OCI-LY7 (cell line): ENCODE measurements at regions not wholly inside any gene's neighbourhood (a gene's known extent, or its start where the extent isn't known, plus 50 kb on each side); places are given as distances from the start of the nearest gene placed in this dataset.

Source experiments
- BruUV-seq: library from RNA; stranded (reverse); fragments of 400-500 nt; replicated peaks from 2 replicates; lab custom pipeline; 2021; lab: Mats Ljungman, UMichigan
- CTCF ChIA-PET: fragments of 300-600 bp; sonication (Branson Sonifier 250); formaldehyde crosslinking; loops from one replicate; lab custom pipeline; 2022; ENCODE audit warnings: antibody characterized with exemption; ENCODE audit not compliant: unreplicated experiment; lab: Charles Lee
- POLR2A ChIA-PET: fragments of 300-600 bp; sonication (Branson Sonifier 250); formaldehyde crosslinking; loops from one replicate; lab custom pipeline; 2022; ENCODE audit warnings: antibody characterized with exemption; lab: Charles Lee
- DNase-seq: peaks from one replicate; pipeline ENCODE4 v3.0.0-alpha.2; 2015; ENCODE audit warnings: low spot score
- H2AFZ ChIP-seq: fragments of 200-600 bp; sonication (generic), shearing (Covaris generic); 2 replicates; pipeline ENCODE4 v1.6.1; 2014; ENCODE audit warnings: mild to moderate bottlenecking, antibody characterized with exemption, low read length, moderate library complexity
- H3K27ac ChIP-seq: fragments of 200-600 bp; sonication (generic); 2 replicates; pipeline ENCODE4 v1.5.1; 2014; ENCODE audit warnings: mixed run types, low read depth, mild to moderate bottlenecking, moderate library complexity, low read length, inconsistent platforms; ENCODE audit not compliant: poor library complexity, severe bottlenecking
- H3K36me3 ChIP-seq: fragments of 200-600 bp; sonication (generic); 2 replicates; pipeline ENCODE4 v1.6.1; 2014; ENCODE audit warnings: mild to moderate bottlenecking, antibody characterized with exemption, low read length, moderate library complexity, mixed read lengths; ENCODE audit not compliant: insufficient read depth
- H3K4me1 ChIP-seq: fragments of 200-600 bp; sonication (generic); 2 replicates; pipeline ENCODE4 v1.5.1; 2014; ENCODE audit warnings: mild to moderate bottlenecking, low read length; ENCODE audit not compliant: insufficient read depth, poor library complexity, severe bottlenecking
- H3K4me2 ChIP-seq: fragments of 200-600 bp; sonication (generic); 2 replicates; pipeline ENCODE4 v1.6.1; 2014; ENCODE audit warnings: mild to moderate bottlenecking, low read length
- H3K4me3 ChIP-seq: fragments of 200-600 bp; sonication (generic); 2 replicates; pipeline ENCODE4 v1.5.1; 2014; ENCODE audit warnings: mild to moderate bottlenecking, low read depth, low read length; ENCODE audit not compliant: poor library complexity, severe bottlenecking
- H3K79me2 ChIP-seq: fragments of 200-600 bp; sonication (generic); 2 replicates; pipeline ENCODE4 v1.6.1; 2016; ENCODE audit warnings: low read depth, mild to moderate bottlenecking, low read length, moderate library complexity, mixed read lengths; ENCODE audit not compliant: insufficient read depth
- H3K9me2 ChIP-seq: fragments of 200-600 bp; sonication (generic); 2 replicates; pipeline ENCODE4 v1.6.1; 2016; ENCODE audit warnings: mild to moderate bottlenecking, low read length, mixed read lengths; ENCODE audit not compliant: insufficient read depth
- H3K9me3 ChIP-seq: fragments of 200-600 bp; sonication (generic); 2 replicates; pipeline ENCODE4 v1.6.1; 2014; ENCODE audit warnings: mild to moderate bottlenecking, mixed run types, low read length, mixed read lengths
- H4K20me1 ChIP-seq: fragments of 200-600 bp; sonication (generic); 2 replicates; pipeline ENCODE4 v1.6.1; 2014; ENCODE audit warnings: mild to moderate bottlenecking, antibody characterized with exemption, low read length, moderate library complexity, mixed read lengths; ENCODE audit not compliant: insufficient read depth
- CTCF ChIP-seq: fragments of 200-600 bp; sonication (generic); conservative IDR thresholded peaks from 2 replicates; pipeline ENCODE4 v1.5.1; 2014; ENCODE audit warnings: mild to moderate bottlenecking, antibody characterized with exemption, low read length, moderate library complexity, mixed read lengths
- EZH2phosphoT487 ChIP-seq: fragments of 200-600 bp; sonication (generic); IDR thresholded peaks from 2 replicates; pipeline ENCODE4 v1.6.1; 2018; ENCODE audit warnings: low read depth, borderline replicate concordance, mild to moderate bottlenecking, mixed run types, antibody characterized with exemption, low read length, moderate library complexity, mixed read lengths
- intact Hi-C: fragments of 100-400 bp; cut with micrococcal nuclease; formaldehyde crosslinking; loops from one replicate; pipeline ENCODE4 v1.10.0; 2022; ENCODE audit not compliant: unreplicated experiment

DNA sequence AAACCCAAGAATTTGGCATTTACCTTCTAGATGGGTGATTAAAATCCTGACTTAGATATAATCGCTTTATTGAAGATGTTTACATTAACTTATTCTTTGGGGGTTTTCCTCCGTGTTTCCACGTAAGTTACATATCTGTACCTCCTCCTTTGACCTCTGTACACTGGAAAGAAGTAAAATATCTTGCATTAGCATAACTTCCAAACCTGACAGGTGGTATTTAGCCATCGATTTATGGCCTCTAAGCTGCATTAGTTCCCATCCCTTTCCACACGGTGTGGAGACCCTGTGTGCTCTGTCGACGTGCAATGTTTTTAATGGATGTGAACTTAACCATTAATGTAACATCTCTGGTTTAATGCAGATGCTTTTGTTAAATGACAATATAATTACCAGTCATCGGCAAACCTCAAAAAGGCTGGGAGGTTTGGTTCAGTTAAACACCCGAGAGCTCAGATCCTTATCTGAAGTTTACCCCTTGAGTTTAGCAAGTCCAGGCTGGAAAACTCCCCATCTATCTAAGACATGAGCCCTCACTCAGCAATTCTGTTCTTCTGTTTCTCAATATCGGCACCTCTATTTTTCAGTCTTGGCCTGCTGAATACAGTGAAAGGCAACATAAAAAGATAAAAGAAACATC, 295.2 kb downstream of the GATA3 start:
- no TSS peak for BruUV-seq

DNA sequence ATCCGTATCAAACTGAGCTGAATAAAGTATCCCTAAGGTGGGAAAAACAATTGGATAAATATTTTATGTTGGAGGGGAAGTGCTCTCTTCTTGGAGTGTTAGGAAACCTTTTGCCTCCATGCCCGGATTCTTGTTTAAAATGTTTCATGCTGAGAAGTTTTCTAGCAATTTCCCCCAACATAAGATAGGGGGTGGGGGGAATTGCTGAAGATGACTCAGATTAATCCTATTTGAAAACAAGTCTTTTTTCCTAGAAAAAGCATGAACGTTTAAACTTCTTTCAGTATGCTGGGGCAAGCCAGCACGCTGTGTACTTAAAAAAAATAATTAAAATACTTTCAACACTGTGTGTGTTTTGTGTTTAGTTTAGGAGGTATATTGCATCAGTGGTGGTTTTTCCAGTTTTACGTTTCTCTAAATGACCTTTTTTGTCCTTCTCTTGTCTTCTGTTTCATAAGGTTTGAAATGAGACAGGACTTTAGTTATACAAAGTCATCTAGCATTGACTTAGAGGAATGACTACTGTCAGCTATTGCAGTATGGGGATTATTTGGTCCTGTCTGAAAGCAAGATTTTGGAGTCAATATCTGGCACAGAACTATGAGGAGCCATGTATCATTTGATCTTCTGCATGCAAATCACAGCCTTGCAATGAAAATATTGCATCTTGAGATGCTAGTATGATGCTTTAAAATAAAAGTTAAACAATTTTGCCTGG, 295.9 kb downstream of the GATA3 start:
- TF ChIP-seq CTCF (no peak), EZH2phosphoT487 (no peak)
- Histone ChIP-seq H3K4me1 (no peaks in the 10 kb centered on the region), H3K9me2 (no peaks in the 10 kb centered on the region), H4K20me1 (no peaks in the 10 kb centered on the region), H3K4me2 (no peak overlapping the region), H2AFZ (no peak overlapping the region), H3K36me3 (no peaks in the 10 kb centered on the region), H3K4me3 (no peak overlapping the region), H3K27ac (no peak overlapping the region), H3K79me2 (no peaks in the 10 kb centered on the region), H3K9me3 (no peaks in the 10 kb centered on the region)
- intact Hi-C loops = no loop called here
- no TSS peak for BruUV-seq
- ChIA-PET POLR2A (no interaction called here), CTCF (no interaction called here)
- no peak for DNase-seq

More for the DNA sequence above, 295.2 kb downstream of the GATA3 start:
- intact Hi-C loops = no loop called here
- CTCF ChIA-PET = no interaction called here
- H3K27ac ChIP-seq = no peak overlapping the region
- no peak overlapping the region for H3K4me3 ChIP-seq
- no peak for DNase-seq
- H3K79me2 ChIP-seq = no peaks in the 10 kb centered on the region
- H3K9me2 ChIP-seq = no peaks in the 10 kb centered on the region
- H3K4me1 ChIP-seq = no peaks in the 10 kb centered on the region
- TF ChIP-seq CTCF (no peak), EZH2phosphoT487 (no peak)
- H4K20me1 ChIP-seq = no peaks in the 10 kb centered on the region
- H3K4me2 ChIP-seq = no peak overlapping the region
- no peak overlapping the region for H2AFZ ChIP-seq
- POLR2A ChIA-PET = no interaction called here
- no peaks in the 10 kb centered on the region for H3K36me3 ChIP-seq
- no peaks in the 10 kb centered on the region for H3K9me3 ChIP-seq
